ENCODE measurements at regions not wholly inside any gene's neighbourhood (a gene's known extent, or its start where the extent isn't known, plus 50 kb on each side); places are given as distances from the start of the nearest gene placed in this dataset.

DNA sequence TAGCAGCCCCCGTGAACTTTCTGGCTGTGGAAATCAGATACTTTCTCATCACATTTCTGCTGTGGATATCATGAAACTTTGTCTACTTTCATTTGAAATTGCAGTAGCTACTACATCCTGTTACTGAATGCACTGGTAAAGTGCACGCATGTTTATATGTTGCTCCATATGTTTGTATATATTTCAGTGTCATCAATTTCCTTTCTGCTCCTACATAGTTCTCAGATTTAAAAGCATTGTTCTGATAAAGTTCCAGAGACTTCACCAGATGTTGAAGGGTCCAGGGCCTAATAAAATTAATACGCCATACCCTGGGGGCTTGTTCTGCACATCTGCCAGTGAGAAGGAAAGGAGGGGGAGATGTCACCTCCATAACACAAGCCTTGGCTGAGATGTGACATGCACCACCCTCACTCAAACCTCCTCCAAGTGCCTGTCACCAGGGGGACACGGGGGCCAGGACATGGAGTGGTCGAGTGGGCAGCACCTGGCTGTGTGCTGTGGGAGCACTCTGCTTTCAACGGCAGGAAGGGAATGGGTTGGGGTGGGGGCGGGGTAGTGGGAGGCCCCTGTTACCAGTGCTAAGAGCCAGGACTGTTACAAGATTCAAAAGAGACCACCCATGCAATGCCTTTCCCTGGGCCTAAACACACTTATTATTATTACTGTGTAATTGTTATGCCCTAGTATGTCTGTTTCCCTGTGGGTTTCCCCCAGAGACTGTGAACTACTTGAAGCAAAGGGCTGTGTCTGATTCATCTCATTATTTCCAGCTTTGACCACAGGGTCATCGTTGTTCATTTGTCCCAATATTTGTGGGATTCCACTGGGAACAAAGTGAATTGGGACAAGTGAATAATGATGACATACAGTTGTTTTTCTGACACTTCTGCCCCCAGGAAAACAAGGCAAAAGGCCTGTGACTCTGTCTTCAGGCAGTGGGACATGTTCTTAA lies 193.4 kb downstream of the FOXL1 start:
- TF ChIP-seq, protein P1, sequence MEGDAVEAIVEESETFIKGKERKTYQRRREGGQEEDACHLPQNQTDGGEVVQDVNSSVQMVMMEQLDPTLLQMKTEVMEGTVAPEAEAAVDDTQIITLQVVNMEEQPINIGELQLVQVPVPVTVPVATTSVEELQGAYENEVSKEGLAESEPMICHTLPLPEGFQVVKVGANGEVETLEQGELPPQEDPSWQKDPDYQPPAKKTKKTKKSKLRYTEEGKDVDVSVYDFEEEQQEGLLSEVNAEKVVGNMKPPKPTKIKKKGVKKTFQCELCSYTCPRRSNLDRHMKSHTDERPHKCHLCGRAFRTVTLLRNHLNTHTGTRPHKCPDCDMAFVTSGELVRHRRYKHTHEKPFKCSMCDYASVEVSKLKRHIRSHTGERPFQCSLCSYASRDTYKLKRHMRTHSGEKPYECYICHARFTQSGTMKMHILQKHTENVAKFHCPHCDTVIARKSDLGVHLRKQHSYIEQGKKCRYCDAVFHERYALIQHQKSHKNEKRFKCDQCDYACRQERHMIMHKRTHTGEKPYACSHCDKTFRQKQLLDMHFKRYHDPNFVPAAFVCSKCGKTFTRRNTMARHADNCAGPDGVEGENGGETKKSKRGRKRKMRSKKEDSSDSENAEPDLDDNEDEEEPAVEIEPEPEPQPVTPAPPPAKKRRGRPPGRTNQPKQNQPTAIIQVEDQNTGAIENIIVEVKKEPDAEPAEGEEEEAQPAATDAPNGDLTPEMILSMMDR (IDR thresholded peaks at IDR 0.05) = no peak
- no peak for TF ChIP-seq POLR2A (IDR thresholded peaks at IDR 0.05)

All from heart left ventricle (tissue), 13 donors.